NCI-H748 (cell line): ENCODE measurements at regions not wholly inside any gene's neighbourhood (a gene's known extent, or its start where the extent isn't known, plus 50 kb on each side); places are given as distances from the start of the nearest gene placed in this dataset.
A peak's percentile ranks its signal among the peaks of the same experiment; 100 is the strongest.

Experiments used
- DNase-seq: peaks from one replicate; lab custom pipeline; 2025; ENCODE audit not compliant: unreplicated experiment; lab: John Stamatoyannopoulos, UW

DNA sequence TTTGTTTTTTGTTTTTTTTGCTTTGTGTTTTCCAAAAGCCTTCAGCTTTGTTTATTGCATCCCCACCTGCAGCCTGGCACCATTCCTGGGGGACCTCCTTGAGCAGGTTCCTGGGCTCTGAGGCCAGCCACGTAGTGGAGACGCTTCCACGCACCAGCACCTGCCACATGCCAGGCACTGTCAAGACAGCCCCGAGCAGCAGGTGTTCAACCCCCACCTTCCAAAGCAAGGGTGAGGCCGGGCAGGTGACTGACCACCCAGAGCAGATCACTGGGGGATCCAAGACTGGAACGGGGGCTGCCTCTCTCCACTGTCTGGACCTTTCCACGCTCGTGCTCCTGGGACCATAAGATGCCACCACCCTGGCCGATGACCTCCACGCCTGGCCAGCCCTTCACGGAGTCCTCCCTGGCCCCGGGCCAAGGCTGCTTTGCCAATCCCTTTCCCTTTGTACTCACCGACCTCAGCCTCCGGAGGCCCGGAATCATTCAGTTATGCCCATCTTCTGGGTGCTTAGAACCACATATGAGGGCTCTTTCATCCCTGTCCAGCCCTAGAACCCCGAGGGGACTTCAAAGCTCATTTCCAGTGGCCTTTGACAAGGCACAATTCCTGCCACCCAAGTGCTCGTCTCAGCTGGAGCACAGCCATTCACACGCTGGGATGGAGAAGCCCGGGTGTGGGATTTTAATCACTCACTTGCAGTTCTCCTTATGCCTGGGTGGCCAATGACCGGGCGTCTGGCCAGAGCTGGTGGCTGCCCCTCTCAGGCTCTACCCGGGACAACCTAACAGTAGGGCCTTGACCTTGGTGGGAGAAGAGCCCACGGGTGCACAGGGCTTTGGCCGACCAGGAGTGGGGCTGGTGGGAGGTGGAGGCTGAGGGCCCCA, 330.8 kb downstream of the NPHP4 start:
- DNase-seq: no peak

- no peak for DNase-seq
These were observed 331.9 kb downstream of the NPHP4 start for GRCh38 chr1:5660141-5660935.

GRCh38 chr1:5659606-5660005, 332.6 kb downstream of the NPHP4 start:
- no peak for DNase-seq

- no peak for DNase-seq
These were observed 333.6 kb downstream of the NPHP4 start for GRCh38 chr1:5658340-5659316.

DNA sequence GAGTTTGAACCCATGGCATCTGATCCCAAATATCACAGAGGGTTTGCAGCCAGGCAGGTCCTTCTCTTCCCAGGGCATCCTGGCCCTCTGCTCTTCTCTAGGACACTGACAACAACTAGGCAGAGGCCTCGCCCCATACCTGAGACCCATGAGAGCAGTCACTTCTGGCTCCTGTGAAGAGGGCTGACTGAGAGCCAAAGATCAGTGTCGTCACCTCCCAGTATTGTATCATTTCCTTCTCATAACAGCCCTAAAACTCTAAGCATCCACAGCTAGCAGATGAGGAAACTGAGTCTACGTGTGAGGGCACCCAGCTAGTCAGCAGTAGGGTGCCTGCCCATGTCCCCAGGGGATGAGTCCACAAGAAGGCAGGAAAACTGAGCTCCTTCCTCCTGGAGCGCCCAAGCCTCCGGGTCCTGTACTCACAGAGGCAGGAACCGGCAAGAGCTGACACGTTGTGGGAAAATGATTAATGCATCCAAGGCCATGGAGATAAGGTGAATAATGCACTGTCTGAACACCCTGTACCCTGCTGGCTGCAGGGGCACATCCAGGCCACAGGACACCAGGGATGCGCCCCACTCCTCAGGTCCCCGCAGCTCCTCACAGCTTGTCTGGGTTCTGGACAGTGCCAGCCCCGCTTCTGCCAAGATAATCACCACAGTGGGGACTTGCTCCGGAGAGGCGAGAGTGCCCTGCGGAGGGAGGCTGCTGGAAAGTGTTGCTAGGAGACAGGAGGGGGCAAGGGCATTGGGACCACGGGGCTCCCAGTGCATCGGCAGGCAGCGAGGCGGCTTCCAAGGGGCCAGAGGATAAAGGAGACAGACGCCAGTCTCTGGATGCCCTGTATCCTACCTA, 340.0 kb downstream of the NPHP4 start:
- peak; percentile 25 for DNase-seq

- DNase-seq: no peak
These were observed 340.8 kb downstream of the NPHP4 start for GRCh38 chr1:5651473-5651872.

GRCh38 chr1:5651027-5651410, 341.2 kb downstream of the NPHP4 start:
- DNase-seq: no peak

- DNase-seq: peak; percentile 33
These were observed 341.8 kb downstream of the NPHP4 start for GRCh38 chr1:5650283-5651026.

- no peak for DNase-seq
These were observed 342.4 kb downstream of the NPHP4 start for GRCh38 chr1:5649795-5650194.

- no peak for DNase-seq
These were observed 343.1 kb downstream of the NPHP4 start for GRCh38 chr1:5649166-5649551.

- DNase-seq: peak; percentile 42
These were observed 343.6 kb downstream of the NPHP4 start for GRCh38 chr1:5648410-5649165.

DNA sequence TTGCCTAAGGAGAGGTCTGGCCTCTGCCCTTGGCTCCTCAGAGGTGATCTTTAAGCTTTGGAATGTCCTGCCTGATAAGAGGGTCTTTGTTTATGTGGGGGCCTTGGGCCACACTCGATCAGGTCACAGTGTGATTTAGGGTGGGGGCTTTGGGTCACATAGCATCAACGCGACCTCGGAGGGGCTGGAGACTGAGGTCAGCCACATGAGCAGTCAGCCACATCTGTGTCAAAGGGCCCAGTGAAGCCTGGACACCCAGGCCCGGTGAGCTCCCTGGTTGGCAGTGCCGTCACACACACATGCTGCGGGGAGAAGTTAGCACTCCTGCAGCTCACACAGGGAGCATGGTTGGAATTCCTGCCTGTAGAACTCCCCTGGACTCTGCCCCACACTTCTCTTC, 345.0 kb downstream of the NPHP4 start:
- DNase-seq: no peak

DNA sequence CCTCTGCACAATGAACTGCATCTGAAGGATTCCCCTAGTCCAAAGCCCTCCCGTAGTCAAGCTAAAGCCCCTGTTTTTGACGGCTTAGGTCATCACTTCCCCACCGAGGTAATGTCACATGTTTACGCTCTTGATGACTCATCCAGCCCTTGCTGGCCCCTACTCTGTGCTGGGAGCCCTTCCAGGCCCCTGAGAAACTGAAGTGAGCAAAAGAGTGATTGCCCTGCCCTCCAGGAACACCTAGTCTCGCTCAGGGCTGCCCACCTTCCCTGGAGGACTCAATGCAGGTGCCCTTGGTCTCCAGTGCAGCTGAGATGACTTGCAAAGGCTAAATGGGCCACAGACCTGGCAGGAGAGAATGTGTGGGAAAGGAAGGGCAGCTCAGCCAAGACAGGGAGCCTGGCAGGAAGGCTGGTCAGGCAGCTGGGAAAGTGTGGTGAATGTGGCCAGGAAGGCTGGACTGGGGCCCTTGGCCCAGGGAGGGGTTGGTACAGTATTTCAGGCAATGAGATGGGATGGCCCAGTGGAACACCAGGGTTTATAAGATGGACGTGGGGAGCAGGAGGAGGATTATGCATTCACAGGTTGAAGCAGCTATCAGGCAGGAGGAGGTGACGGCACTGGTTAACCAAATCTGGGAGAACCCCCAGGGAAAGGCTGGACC, 345.6 kb downstream of the NPHP4 start:
- DNase-seq: no peak

- no peak for DNase-seq
These were observed 346.3 kb downstream of the NPHP4 start for GRCh38 chr1:5645929-5646328.

GRCh38 chr1:5645135-5645399, 347.2 kb downstream of the NPHP4 start:
- DNase-seq: no peak

- DNase-seq: no peak
These were observed 347.7 kb downstream of the NPHP4 start for GRCh38 chr1:5644281-5645134.

GRCh38 chr1:5643360-5644107, 348.7 kb downstream of the NPHP4 start:
- DNase-seq: no peak
